Activated CD8-positive, alpha-beta memory T cell treated with anti-CD3 and anti-CD28 coated beads for 36 hours (primary cell): ENCODE measurements at regions not wholly inside any gene's neighbourhood (a gene's known extent, or its start where the extent isn't known, plus 50 kb on each side); places are given as distances from the start of the nearest gene placed in this dataset.
"Not testable (repeated sequence)": the region's sequence is repeated elsewhere in the genome, so short reads cannot be mapped to it uniquely, and the experiment has no call there.

ENCODE experiments used
- CTCF ChIA-PET: fragments of 350-600 bp; sonication (Branson Sonifier 250); formaldehyde crosslinking; loops from one replicate; lab custom pipeline; 2021; ENCODE audit warnings: antibody characterized with exemption; lab: Charles Lee
- POLR2A ChIA-PET: fragments of 350-600 bp; sonication (Branson Sonifier 250); formaldehyde crosslinking; loops from one replicate; lab custom pipeline; 2021; ENCODE audit warnings: antibody characterized with exemption; lab: Charles Lee

DNA sequence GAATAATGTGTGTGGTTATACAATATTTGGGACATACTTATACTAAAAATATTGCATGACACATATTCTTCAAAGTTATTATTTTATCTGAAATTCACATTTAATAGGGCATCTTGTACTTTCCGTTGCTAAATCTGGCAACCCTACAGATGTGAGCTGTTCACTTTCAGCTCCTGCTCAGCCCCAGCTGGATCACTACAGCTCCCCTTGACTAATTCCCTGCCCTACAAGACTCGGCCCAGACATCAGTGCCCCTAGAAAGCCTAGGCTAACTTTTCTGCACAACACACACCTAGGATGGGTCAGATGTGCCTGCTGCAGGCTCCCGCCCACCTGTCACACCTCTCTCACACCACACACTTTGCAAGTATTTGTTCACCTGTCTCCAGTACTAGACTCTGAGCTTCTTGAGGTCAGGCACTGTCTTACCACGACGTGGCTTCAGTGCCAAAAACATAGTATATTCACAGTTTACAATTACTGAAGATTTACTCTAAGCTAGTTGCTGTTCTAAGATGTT, 84.1 kb downstream of the PRR15 start:
- POLR2A ChIA-PET, CTCF ChIA-PET: not testable (repeated sequence)

DNA sequence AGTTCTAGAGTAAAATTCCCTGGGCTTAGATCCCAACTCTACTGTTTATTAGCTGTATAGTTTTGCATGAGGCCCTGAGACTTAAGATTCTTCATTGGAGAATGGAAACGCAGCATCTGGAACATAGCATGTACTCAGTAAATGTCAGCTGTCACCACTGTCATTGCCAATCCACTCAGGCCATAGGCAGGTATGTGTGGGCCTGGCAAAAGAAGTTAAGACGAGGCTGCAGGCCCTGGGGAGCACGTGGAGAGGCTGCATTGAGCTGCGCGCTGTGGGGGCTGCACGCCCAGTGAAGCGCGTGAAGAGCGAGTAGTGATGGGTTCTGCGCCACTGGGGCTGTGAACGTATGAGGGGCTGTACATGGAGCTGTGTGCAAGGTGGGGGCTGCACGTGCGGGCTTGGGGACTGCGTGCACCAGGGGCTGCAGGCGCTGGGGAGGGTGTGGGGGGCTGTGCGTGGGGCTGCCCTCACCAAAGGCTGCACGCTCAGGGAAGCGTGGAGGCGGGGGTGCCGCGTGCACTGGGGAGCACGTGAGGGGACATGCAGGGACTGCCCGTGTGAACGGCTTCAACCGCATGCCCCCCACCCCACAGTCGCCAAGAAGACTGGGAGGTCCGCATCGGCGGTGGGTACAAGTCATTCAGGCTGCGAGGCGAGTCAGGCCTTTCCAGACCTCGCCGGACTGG, 85.5 kb downstream of the PRR15 start:
- CTCF ChIA-PET: no interaction called here
- POLR2A ChIA-PET: no interaction called here

DNA sequence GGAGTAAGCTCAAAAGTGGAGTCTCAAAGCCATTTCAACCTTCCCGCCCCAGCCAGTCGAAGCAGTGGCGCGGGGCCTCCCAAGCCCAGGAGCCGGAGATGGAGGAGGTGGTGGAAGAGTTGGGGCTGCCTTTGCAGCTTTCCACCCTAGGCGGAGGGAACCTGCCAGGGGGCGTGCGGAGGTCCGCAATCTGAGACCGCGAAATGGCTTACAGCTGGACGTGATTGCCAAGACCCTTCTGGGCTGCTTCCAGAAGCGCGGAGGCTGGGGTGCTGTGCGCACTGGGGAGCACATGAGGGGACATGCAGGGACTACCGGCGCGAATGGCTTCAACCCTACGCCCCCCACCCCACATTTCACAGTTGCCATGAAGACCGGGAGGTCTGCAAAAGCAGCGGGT, 86.2 kb downstream of the PRR15 start:
- POLR2A ChIA-PET: no interaction called here
- CTCF ChIA-PET: no interaction called here

DNA sequence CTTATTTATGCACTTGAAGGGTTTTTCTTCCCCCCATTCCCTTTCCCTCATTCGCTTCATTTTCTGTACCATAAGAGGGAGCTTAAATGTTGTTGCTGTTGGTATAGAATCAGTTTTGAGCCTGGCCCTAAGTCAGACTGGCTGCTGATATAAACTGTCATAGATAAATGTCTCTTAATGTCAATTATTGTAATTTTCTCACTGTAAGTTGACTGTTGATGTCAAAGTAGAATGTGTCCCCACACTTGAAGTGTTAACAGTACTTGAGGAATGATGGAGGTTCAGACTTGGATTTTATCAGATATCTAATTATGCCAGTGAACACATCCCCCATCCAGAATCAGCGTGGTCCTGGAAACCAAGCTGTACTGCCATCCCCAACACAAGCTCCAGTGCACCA, 87.8 kb downstream of the PRR15 start:
- POLR2A ChIA-PET: no interaction called here
- CTCF ChIA-PET: no interaction called here

DNA sequence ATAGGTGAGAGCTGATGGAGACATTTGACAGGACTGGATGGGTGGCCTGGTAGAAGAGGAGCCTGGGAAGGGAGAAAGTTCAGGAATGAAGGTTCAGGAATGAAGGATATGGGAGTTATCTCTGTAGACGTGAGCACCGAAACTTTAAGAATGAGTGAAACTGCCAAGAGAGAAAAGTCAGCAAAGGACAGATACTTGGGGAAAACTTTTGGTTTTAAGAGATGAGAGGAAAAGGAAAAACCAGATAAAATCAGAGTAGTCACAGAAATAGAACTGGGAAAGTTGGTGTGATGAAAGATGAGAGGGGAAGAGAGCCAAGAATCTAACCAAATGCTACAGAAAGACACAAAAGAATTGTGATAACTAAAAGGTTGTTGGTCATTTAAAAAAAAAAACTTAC, 88.9 kb downstream of the PRR15 start:
- ChIA-PET CTCF (no interaction called here), POLR2A (no interaction called here)

DNA sequence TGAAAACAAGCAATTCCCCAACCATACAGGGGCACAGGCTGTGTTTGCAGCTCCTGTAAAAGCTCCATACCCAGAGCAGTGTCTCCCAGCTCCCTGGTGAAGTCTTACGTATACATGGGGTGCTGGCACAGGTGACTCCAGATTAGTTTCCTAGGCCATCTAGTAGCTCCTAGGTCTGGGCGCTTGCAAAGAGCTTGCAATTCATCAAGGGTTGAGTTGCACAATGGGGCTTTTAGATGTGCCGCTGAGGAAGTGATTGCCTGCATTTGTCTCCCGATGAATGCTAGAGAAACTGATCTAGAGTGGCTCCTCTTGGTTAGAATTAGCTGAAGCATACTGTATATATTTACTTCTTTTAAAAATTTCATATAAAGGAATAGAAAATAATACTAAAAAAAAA, 90.7 kb downstream of the PRR15 start:
- CTCF ChIA-PET, POLR2A ChIA-PET: not testable (repeated sequence)

DNA sequence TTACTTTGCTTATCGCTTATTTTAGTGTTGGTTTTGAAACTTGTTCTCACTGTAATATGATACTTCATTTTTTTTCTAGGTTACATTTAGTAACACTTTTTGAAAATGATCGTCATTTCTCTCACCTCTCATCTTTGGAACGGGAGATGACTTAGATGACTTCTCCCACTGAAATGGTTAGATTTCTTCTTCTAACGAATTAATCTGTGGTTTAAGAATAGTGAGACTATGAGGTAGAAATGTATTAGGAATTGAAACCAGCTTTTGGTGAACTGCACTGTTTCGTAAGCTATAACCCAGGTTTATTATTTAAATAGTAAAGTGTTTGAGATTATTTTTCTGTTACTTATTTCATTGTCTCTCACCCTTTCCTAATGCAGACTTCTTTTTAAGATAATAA, 93.7 kb downstream of the PRR15 start:
- CTCF ChIA-PET: no interaction called here

DNA sequence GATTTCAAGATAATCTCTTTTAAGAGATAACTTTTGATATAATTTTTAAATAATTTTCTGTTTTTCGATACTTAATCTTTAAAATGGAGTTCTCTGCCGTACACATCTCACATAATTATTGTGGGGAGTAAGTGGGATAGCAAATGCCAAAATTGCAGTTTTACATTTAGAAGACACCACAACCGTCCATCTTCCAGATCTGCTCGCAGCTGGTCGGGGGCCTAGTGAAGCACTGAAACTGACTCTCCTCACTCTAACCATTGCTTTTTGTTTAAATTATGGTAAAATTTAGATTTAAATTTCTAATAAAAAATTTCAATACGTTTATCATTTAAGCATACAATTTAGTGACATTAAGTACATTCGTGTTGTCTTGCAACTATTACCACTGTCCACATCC, 94.2 kb downstream of the PRR15 start:
- POLR2A ChIA-PET: no interaction called here
- CTCF ChIA-PET: no interaction called here

More for the DNA sequence above, 93.7 kb downstream of the PRR15 start:
- POLR2A ChIA-PET: no interaction called here

DNA sequence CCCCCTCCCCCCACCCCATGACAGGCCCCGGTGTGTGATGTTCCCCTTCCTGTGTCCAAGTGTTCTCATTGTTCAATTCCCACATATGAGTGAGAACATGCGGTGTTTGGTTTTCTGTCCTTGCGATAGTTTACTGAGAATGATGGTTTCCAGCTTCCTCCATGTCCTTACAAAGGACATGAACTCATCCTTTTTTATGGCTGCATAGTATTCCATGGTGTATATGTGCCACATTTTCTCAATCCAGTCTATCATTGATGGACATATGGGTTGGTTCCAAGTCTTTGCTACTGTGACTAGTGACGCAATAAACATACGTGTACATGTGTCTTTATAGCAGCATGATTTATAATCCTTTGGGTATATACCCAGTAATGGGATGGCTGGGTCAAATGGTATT, 95.6 kb downstream of the PRR15 start:
- CTCF ChIA-PET: not testable (repeated sequence)

DNA sequence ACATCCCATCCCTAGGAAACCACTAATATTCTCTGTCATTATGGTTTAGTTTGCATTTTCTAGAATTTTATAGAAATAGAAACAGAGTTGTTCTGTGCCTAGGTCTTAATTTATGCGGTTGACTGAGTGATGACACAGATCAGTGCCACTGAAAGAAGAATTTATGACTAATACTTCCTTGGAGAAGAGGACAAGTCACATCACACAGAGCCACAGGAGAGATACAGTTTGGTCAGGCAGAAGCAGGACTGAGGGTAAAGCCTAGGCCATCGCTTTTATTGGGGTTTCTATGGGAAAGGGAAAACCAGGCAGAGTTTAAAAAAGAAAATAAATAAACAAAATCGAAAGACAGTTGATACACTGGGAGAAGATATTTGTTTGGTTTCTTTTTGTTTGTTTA, 99.3 kb downstream of the PRR15 start:
- CTCF ChIA-PET: not testable (repeated sequence)

More for the DNA sequence above, 95.6 kb downstream of the PRR15 start:
- POLR2A ChIA-PET: not testable (repeated sequence)

DNA sequence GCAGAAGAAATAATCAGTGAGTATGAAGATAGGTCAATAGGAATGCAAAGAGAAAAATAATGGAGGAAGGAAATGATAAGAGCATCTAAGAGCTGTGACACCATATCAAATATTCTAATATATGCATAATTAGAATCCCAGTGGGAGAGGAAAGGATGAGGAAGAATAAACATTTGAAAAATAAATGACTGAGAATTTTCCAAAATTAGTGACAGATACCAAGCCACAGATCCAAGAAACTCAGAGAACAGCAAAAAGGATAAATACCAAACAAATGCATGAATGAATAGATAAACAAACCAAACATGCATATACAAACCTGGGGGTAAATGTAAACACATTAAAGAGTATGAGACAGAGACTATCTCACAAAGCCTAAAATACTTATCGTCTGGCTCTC, 101.4 kb downstream of the PRR15 start:
- CTCF ChIA-PET, POLR2A ChIA-PET: not testable (repeated sequence)

More for the DNA sequence above, 99.3 kb downstream of the PRR15 start:
- POLR2A ChIA-PET: not testable (repeated sequence)

DNA sequence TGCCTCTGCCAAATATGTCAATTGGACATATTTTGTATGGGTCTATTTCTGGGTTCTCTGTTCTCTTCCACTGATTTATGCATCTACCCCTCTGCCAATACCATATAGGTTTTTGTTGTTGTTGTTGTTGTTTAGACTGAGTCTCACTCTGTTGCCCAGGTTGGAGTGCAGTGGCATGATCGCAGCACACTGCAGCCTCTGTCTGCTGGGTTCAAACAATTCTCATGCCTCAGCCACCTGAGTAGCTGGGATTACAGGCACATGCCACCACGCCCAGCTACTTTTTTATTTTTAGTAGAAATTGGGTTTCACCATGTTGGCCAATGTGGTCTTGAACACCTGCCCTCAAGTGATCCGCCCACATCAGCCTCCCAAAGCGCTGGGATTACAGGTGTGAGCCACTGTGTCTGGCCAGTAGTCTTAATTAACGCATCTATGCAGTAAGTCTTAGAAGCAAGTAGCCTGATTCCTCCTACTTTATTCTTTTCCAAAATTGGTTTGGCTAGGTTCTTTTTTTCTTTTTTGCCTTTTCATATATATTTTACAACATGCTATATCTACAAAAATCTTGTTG, 103.5 kb downstream of the PRR15 start:
- CTCF ChIA-PET, POLR2A ChIA-PET: not testable (repeated sequence)

DNA sequence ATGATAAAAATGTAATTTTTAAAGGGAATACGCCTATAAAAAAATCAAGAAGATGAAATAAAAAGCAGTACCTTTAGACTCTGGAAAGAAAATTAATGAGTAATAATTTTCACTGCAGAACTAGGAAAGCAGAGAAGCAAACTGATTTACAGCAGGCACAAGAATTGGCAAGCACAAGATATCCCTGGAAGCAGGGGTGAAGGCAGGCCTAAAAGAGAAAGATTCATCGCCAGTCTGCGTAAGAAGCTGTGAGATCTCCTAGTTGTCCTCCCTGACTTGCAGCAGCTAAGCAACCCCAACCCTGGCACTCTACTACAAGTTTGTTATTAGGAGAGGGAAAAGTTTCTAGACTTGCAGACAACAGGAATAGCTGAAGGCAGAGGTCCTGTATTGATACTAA, 107.7 kb downstream of the PRR15 start:
- CTCF ChIA-PET: not testable (repeated sequence)

DNA sequence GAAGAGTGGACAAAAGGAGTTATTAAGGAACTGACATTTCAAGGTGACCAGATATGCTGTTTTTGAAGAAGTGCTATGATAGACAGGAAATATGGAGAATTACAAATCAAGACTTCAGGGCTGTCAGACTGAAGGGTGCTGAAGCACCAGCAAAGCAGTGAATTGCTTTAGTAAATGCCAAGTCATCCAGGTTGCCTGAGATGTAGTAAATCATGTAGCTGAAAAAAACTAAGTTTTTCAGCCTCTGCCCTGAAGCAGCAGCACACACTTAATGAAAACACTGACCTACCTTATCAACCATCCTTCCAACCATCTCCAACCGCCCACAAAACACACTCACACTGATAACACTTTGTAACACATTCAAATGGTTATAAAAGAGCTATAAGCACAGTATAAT, 110.0 kb downstream of the PRR15 start:
- CTCF ChIA-PET, POLR2A ChIA-PET: not testable (repeated sequence)

More for the DNA sequence above, 107.7 kb downstream of the PRR15 start:
- POLR2A ChIA-PET: not testable (repeated sequence)

DNA sequence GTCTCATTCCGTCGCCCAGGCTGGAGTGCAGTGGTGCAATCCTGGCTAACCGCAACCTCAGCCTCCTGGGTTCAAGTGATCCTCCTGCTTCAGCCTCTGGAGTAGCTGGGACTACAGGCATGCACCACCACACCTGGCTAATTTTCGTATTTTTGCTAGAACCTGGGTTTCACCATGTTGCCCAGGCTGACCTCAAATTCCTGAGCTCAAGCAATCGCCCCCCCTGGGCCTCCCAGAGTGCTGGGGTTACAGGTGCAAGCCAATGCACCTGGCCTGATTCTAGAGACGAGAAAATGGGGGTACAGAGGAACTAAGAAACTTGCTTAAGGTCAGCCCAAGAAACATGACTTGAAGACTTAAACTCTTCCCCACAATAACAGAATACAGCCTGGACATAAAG, 111.0 kb downstream of the PRR15 start:
- CTCF ChIA-PET, POLR2A ChIA-PET: not testable (repeated sequence)

DNA sequence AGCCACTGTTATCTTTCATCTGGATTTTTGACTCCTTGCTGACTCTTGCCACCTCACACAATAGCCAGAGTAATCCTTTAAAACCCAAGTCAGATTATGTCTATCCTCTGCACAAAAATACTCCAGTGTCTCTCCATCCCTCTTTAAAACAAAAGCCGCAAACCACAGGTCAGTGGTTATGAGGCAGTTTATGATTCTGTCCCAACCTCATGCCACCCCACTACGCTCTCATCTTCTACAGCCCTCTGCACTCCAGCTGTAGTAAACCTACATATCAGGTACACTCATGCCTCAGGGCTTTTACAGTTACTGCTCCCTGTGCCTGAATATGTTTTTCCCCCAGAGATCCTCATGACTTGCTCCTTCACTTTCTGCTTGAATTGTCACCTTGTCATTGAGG, 113.6 kb downstream of the PRR15 start:
- POLR2A ChIA-PET, CTCF ChIA-PET: not testable (repeated sequence)

DNA sequence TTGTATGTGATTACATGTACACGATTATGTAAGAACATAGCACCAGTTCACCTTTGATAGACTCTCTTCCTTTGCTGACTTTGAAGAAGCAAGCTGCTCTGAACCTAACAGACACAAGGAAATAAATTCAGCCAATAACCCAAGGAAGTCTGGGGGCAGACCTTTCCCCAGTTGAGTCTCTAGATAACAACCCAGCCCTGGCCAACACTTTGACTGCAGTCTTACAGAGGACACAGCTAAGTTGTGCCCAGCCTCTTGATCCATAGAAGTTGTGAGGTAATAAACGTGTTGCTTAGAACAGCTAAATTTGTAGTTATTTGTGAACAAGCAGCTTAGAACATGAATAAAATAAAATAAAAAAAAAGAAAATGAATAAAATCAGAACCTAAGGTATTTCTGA, 116.3 kb downstream of the PRR15 start:
- POLR2A ChIA-PET, CTCF ChIA-PET: not testable (repeated sequence)

DNA sequence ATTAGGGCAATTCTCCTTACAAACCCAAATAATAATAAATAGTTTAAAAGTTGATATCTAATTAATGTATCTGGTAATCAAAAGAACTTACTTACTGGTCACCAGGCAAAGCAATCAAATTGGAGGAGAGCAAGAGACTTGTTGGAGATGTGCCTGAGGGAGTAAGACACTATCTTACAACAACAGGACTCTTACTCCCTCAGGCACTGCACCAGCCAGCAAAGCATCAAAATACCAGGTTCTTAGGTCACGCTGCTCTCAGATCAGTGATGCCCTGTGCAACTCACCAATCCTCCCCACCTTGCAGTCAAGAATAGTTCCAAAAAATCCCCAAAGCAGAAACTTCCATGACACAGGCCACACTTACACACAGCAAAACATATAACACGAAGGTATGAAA, 117.0 kb downstream of the PRR15 start:
- CTCF ChIA-PET, POLR2A ChIA-PET: not testable (repeated sequence)

DNA sequence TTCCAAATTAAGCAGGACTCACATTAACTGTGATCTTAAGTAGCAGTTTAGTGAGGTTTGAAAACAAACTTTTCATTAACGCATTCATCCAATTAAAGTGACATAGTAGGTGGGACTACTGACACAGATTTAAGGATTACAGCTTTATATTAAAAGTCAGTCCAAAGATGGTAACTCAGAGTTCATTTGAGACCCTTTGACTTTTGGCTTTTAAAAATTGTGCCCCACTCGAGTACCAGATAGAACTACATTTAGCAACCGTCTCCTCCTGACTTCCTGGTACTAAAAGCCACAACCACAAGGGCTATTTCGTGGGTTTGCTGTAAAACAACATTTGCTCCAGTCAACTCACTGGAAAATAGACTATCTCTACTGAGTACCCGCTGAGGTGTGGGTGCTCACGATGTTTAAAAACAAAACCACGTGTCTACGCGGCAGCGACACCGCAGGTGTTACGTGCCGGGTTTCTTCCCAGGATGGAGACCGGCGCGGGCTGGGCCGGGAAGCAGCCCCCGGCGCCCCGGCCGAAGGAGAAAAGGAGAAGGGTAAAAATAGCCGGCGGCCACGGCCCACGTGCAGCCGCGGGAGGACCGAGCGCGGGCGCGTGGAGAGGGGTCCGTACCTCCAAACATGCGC, 120.6 kb downstream of the PRR15 start:
- POLR2A ChIA-PET, CTCF ChIA-PET: not testable (repeated sequence)

DNA sequence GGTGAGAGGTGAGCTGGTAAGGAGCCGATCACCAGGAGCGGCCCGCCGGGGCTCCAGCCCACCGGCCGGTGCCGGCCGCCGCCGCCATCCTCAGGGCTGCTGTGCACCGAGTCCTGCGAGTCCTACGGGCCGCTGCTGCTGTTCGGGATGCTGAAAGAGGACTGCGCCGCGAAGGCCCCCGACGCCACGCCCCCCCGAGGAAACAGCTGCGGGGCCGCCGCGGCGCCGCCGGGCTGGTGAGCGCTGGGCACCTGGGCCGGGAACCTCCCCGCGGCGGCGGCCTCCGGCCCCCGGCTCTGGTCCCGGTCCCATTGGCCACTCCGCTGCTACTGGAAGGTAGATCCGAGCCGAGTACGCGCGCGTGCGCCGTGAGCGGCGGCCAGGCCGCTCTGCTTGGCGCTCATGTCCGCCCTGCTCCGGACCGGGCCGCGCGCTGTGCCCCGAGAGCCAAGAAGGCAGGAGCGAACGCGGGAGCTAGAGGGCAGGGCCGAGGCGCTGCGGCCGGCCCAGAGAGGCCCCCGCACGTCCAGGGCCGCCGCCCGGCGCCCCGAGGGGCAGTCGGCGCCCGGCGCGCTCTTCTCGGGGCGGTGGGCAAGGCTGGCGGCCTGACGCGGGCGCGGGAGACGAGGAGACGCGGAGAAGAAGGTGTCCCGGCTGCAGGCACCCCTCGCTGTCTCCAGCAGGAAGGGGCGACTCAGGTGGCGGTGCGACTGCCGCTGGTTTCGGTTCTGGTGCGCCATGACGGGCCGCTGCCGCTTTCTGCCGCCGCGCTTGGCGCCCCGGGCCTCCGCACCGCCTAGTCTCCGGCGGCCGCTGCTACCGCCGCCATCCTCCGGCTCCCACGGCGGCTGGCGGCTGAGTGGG, 121.3 kb upstream of the WIPF3 start:
- ChIA-PET CTCF (no interaction called here), POLR2A (interaction anchor here (0.6 kb wide), 1 partner anchor 637 kb away, joined by 5 read pairs; no protein-coding TSS in a partner anchor)
